ENCODE measurements at regions not wholly inside any gene's neighbourhood (a gene's known extent, or its start where the extent isn't known, plus 50 kb on each side); places are given as distances from the start of the nearest gene placed in this dataset.

DNA sequence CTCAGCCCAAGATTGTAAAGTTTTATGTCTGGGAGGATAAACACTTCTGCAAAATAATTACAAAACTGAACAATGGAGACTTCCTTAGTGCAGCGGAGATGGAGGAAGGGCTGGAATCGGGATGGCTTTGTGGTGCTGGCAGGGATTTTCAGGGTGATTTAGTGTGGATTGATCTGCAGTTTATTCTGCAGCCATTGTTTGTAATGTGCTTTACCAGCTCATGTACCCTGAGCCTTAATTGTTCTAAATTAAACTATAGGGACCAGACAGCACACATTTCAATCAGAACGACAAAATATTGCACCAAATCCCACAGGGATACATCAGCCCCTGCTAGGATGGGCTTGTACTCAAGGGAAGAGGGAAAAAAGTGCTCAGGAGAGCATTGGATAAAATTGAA, 103.2 kb upstream of the ONECUT1 start:
- 0% methylated on average over 3 of the region's 3 CpGs for WGBS (ENCODE audit: low lambda C conversion rate)
- no peak for DNase-seq
- Histone ChIP-seq H3K4me3 (ENCODE audit: low read depth in 2 of 2, low read length in 1 of 2) (no peak overlapping the region), H3K27ac (ENCODE audit: low read depth in 2 of 2, low read length in 1 of 2) (no peak overlapping the region), H3K9me2 (no peaks in the 10 kb centered on the region), H3K36me3 (replicated peaks in 1 of 2; ENCODE audit: control insufficient read depth in 1 of 2, insufficient read depth in 2 of 2, low read length in 1 of 2) (no peaks in the 10 kb centered on the region), H4K20me1 (ENCODE audit: insufficient read depth) (no peaks in the 10 kb centered on the region), H3K4me2 (no peak overlapping the region), H3K79me2 (ENCODE audit: insufficient read depth) (no peaks in the 10 kb centered on the region), H2AFZ (ENCODE audit: low read depth) (no peak overlapping the region), H3K9ac (no peak overlapping the region), H3K27me3 (ENCODE audit: insufficient read depth) (no peaks in the 10 kb centered on the region), H3K9me3 (no peaks in the 10 kb centered on the region), H3K4me1 (ENCODE audit: control insufficient read depth in 1 of 2, insufficient read depth in 2 of 2, low read depth in 1 of 2, low read length in 1 of 2) (no peaks in the 10 kb centered on the region), H3F3A (replicated peaks; ENCODE audit: insufficient read depth) (no peaks in the 10 kb centered on the region)
- ChIA-PET POLR2A (no interaction called here), CTCF (no interaction called here)
- TF ChIP-seq FOXJ3 (CRISPR knock-in tag; IDR thresholded peaks at IDR 0.05) (no peak), SIN3A (IDR thresholded peaks at IDR 0.05; ENCODE audit: borderline replicate concordance, low read depth, low read length) (no peak), EZH2phosphoT487 (IDR thresholded peaks at IDR 0.05; ENCODE audit: borderline replicate concordance, low read depth) (no peak), NRF1 (IDR thresholded peaks at IDR 0.05; ENCODE audit: low read depth, low read length) (no peak), NFIC (IDR thresholded peaks at IDR 0.05; ENCODE audit: borderline replicate concordance) (no peak), MXI1 (IDR thresholded peaks at IDR 0.05; ENCODE audit: low read depth, low read length) (no peak), CHD2 (IDR thresholded peaks at IDR 0.05; ENCODE audit: low read length, partially characterized antibody) (no peak), GABPA (IDR thresholded peaks at IDR 0.05; ENCODE audit: low read depth) (no peak), RXRA (IDR thresholded peaks at IDR 0.05; ENCODE audit: borderline replicate concordance, low read depth) (no peak), FOXM1 (IDR thresholded peaks at IDR 0.05; ENCODE audit: low read depth) (no peak), POLR2AphosphoS5 (IDR thresholded peaks at IDR 0.05; ENCODE audit: low read depth, low read length) (no peak)
- TF ChIP-seq, protein P1, sequence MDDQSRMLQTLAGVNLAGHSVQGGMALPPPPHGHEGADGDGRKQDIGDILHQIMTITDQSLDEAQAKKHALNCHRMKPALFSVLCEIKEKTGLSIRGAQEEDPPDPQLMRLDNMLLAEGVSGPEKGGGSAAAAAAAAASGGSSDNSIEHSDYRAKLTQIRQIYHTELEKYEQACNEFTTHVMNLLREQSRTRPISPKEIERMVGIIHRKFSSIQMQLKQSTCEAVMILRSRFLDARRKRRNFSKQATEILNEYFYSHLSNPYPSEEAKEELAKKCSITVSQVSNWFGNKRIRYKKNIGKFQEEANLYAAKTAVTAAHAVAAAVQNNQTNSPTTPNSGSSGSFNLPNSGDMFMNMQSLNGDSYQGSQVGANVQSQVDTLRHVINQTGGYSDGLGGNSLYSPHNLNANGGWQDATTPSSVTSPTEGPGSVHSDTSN (IDR thresholded peaks at IDR 0.05), result no peak
- TF ChIP-seq, protein P2, sequence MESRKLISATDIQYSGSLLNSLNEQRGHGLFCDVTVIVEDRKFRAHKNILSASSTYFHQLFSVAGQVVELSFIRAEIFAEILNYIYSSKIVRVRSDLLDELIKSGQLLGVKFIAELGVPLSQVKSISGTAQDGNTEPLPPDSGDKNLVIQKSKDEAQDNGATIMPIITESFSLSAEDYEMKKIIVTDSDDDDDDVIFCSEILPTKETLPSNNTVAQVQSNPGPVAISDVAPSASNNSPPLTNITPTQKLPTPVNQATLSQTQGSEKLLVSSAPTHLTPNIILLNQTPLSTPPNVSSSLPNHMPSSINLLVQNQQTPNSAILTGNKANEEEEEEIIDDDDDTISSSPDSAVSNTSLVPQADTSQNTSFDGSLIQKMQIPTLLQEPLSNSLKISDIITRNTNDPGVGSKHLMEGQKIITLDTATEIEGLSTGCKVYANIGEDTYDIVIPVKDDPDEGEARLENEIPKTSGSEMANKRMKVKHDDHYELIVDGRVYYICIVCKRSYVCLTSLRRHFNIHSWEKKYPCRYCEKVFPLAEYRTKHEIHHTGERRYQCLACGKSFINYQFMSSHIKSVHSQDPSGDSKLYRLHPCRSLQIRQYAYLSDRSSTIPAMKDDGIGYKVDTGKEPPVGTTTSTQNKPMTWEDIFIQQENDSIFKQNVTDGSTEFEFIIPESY (IDR thresholded peaks at IDR 0.05; ENCODE audit: borderline replicate concordance, low read depth), result no peak
- TF ChIP-seq, protein P3, sequence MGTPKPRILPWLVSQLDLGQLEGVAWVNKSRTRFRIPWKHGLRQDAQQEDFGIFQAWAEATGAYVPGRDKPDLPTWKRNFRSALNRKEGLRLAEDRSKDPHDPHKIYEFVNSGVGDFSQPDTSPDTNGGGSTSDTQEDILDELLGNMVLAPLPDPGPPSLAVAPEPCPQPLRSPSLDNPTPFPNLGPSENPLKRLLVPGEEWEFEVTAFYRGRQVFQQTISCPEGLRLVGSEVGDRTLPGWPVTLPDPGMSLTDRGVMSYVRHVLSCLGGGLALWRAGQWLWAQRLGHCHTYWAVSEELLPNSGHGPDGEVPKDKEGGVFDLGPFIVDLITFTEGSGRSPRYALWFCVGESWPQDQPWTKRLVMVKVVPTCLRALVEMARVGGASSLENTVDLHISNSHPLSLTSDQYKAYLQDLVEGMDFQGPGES (IDR thresholded peaks at IDR 0.05; ENCODE audit: low read depth, low read length), result no peak

DNA sequence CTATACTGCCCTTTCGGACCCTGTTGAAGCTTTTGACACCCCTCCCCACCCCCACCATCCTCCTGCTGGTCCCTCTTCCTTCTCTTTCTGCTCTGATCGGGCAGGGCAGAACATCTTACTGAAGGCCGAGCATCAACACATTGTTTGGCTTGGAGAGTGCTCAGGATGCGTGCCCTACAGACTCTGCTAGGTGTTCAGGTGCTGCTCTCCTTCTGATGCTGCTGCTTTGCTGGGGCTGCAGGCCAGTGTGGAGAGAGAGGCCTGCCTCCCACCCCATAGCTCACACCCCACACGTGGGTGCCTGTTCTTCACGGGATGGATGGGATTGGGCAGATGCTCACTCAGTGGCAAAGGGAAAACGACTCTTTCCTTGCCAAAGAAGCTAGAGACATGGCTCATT, 89.8 kb upstream of the ONECUT1 start:
- ChIA-PET CTCF (no interaction called here), POLR2A (no interaction called here)
- H3K79me2 ChIP-seq (ENCODE audit: insufficient read depth), result no peaks in the 10 kb centered on the region
- no peak overlapping the region for H3K4me3 ChIP-seq (ENCODE audit: low read depth in 2 of 2, low read length in 1 of 2)
- H3K36me3 ChIP-seq (replicated peaks in 1 of 2; ENCODE audit: control insufficient read depth in 1 of 2, insufficient read depth in 2 of 2, low read length in 1 of 2), result no peaks in the 10 kb centered on the region
- no peak overlapping the region for H3K27ac ChIP-seq (ENCODE audit: low read depth in 2 of 2, low read length in 1 of 2)
- no peak overlapping the region for H2AFZ ChIP-seq (ENCODE audit: low read depth)
- H3F3A ChIP-seq (replicated peaks; ENCODE audit: insufficient read depth), result no peaks in the 10 kb centered on the region
- DNase-seq, result no peak
- no peaks in the 10 kb centered on the region for H3K27me3 ChIP-seq (ENCODE audit: insufficient read depth)
- H3K4me1 ChIP-seq (ENCODE audit: control insufficient read depth in 1 of 2, insufficient read depth in 2 of 2, low read depth in 1 of 2, low read length in 1 of 2), result no peaks in the 10 kb centered on the region
- WGBS (ENCODE audit: low lambda C conversion rate), result 10% methylated on average over 7 of the region's 7 CpGs
- no peak overlapping the region for H3K9ac ChIP-seq
- no peaks in the 10 kb centered on the region for H3K9me3 ChIP-seq
- H4K20me1 ChIP-seq (ENCODE audit: insufficient read depth), result no peaks in the 10 kb centered on the region
- no peak overlapping the region for H3K4me2 ChIP-seq
- no peaks in the 10 kb centered on the region for H3K9me2 ChIP-seq
- TF ChIP-seq, protein P4, sequence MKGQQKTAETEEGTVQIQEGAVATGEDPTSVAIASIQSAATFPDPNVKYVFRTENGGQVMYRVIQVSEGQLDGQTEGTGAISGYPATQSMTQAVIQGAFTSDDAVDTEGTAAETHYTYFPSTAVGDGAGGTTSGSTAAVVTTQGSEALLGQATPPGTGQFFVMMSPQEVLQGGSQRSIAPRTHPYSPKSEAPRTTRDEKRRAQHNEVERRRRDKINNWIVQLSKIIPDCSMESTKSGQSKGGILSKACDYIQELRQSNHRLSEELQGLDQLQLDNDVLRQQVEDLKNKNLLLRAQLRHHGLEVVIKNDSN (IDR thresholded peaks at IDR 0.05; ENCODE audit: borderline replicate concordance, low read depth), result no peak
- TF ChIP-seq, protein P1 (IDR thresholded peaks at IDR 0.05), result no peak
- TF ChIP-seq JUND (IDR thresholded peaks at IDR 0.05) (no peak), EP300 (IDR thresholded peaks at IDR 0.05; ENCODE audit: borderline replicate concordance in 1 of 2, low read depth in 1 of 2, low read length in 1 of 2) (no peak), RXRA (IDR thresholded peaks at IDR 0.05; ENCODE audit: borderline replicate concordance, low read depth) (no peak), TCF12 (IDR thresholded peaks at IDR 0.05) (no peak), TAF1 (IDR thresholded peaks at IDR 0.05; ENCODE audit: borderline replicate concordance, low read depth, low read length) (no peak), RFX5 (IDR thresholded peaks at IDR 0.05; ENCODE audit: low read length) (no peak)
- TF ChIP-seq, protein P5, sequence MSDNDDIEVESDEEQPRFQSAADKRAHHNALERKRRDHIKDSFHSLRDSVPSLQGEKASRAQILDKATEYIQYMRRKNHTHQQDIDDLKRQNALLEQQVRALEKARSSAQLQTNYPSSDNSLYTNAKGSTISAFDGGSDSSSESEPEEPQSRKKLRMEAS (IDR thresholded peaks at IDR 0.05; ENCODE audit: low read depth), result no peak
- TF ChIP-seq, protein P2 (IDR thresholded peaks at IDR 0.05; ENCODE audit: borderline replicate concordance, low read depth), result no peak

All from SK-N-SH (cell line).